NOMO-1 (cell line): ENCODE measurements at regions not wholly inside any gene's neighbourhood (a gene's known extent, or its start where the extent isn't known, plus 50 kb on each side); places are given as distances from the start of the nearest gene placed in this dataset.

Experiments
- DNase-seq, 2 experiments: peaks; one replicate each; lab custom pipeline; 2025; ENCODE audit not compliant: unreplicated experiment in 2 of 2; lab: John Stamatoyannopoulos, UW

DNA sequence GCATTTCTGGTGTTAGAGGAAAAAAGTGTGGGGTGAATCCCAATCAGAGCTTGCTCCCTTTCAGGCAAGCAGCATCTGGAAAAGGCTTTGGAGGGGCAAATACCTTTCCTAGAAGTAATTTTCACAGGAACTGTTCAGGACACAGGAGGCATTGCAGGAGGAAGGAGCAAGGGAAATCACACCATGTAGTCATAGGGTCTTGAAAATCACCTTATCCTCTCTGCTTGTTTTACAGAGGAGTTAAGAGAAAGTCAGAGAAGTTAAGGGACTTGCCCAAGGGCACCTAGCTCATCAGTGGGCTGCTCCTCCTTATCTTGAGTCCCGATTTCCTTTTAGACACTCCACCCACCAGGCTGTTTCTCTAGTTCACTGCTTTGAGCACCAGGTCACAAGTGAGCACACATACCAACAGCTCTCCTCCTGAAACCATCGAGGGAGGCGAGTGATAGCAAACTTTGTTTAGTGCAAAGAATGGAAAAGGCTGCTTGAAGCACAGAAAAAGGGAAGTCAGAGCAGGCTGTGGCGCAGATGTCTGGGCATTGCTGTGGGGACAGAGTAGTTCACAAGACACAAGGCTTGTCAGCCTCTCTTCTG is 89.2 kb upstream of the CXCR4 start:
- peak; percentile 82 to 85 for DNase-seq

DNA sequence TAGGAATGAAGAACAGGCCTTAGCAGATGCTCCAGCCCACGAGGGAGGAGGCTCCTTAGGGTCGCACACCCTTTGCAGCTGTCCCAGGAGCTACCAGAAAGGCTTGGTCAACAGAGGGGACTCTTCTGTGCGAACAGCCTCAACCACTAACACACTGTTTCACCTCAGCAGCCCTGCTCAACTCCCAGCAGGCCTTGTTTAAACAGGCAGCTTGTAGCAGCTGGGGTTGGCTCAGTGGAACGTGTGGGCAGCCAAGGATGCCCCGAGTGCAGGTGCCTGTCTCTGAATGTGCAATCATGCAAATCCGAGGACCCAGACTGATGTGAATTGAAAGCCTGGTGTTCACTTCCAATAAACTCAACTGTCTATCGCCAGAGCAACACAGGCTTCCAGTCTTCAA is 88.7 kb upstream of the CXCR4 start:
- DNase-seq: no peak

DNA sequence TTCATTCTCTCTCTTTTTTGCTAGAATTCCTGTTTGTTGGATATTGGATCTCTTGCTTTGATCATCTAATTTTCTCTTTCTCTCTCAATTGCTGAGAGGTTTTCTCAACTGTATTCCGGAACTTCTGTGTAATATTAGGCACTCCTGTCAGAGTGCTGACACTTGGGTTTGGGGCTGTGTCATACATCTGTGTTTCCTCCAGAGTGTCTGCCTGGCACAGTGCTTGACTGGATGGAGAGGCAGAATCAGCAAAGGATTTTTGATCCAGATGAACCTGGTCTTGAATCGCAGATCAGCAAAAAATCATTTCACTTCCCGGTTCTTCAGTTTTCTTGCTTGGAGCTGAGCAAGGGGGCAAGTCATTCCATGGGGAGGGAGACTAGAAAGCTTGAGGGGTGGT is 87.7 kb upstream of the CXCR4 start:
- no peak for DNase-seq

DNA sequence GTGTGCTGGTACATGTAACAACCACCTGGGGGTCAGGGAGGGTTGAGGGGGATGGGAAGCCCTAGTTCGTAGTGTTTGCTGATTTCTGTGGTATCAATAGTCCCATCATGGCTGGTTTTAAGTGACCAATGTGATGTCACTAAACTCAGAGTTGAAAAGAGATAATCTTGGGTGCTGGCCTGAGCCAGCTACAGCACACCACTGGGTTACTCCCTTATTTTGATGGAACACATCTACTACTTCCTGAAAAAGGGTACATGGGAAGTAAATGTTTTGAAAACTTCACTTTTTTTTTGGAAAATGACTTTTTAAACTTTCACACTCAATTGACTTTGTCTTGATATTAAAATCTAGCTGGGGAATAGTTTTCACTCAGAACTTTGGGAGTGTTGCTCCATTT is 87.0 kb upstream of the CXCR4 start:
- DNase-seq: no peak

DNA sequence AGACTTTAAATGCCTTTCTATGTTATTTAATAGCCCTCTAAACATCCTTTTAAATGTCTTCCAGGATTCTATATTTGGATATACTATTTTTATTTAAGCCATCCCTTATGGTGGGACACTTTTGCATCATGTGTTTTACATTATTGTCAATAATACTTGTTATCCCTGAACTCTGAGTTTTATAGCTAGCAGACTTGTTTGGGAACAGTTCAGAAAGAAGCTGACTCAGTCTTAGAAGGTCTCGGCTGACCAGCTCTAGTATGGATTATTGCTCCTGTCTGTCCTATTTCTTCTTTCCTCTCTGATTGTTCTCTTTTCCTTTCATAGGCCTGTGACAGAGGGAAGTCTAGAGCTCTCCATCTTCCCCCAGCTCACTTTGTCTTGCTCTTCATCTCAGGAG is 77.3 kb upstream of the CXCR4 start:
- DNase-seq: no peak

DNA sequence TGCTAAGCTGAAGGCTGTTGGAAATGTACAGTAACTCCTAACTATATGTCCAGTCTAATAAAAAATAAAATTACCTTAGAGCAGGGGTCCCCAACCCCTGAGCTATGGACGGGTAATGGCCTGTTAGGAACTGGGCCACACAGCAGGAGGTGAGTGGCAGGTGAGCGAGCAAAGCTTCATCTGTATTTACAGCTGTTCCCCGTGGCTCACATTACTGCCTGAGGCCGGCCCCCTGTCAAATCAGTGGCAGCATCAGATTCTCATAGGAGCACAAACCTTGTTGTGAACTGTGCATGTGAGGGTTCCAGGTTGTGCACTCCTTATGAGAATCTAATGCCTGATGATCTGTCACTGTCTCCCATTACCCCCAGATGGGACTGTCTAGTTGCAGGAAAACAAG is 73.1 kb upstream of the CXCR4 start:
- DNase-seq: no peak

DNA sequence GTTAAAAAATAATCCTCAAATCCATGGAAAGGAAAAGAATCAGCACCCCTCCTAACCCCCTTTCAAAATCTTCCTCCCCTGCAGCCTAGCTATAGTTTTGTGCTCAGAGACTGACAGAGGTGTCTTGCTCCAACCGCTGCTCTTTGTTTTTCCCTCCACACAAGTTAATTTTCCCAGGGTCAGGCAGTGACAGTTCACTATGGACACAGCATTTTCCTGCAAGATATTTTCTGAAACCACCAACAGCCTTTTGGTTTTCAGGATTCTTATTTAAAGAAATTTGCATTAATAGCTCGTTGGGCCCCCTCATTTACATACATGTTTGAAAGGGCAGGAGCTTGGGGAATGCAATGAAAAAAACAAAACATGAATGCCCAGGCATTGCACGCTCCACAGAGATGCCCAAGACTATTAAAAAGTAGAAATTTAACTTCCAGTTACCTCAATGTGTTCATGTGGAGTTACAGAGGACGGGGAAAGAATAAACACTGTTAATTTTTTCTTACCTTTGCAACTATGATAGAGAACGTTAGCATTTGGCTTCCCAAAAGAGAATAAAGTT is 71.4 kb upstream of the CXCR4 start:
- no peak for DNase-seq

DNA sequence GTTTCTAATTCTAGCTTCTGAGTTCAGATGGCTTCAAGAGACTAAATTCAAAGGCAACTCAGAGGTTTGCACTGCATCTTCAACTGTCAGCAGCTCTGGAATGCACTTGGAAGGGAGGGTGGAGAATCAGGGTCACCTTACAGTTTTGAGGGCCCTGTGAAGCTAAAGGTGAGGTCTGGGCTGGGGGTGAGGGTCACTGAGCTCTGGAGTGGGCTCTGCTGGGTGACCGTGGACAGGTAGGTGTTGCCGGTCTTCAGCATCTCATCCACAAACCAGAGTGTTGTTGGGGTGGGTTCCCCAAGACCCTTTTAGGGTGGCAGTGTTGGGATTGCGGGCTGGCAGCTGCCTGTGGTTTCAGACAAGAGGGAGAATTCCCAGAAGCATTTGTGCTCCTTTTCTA is 70.1 kb upstream of the CXCR4 start:
- DNase-seq: no peak

DNA sequence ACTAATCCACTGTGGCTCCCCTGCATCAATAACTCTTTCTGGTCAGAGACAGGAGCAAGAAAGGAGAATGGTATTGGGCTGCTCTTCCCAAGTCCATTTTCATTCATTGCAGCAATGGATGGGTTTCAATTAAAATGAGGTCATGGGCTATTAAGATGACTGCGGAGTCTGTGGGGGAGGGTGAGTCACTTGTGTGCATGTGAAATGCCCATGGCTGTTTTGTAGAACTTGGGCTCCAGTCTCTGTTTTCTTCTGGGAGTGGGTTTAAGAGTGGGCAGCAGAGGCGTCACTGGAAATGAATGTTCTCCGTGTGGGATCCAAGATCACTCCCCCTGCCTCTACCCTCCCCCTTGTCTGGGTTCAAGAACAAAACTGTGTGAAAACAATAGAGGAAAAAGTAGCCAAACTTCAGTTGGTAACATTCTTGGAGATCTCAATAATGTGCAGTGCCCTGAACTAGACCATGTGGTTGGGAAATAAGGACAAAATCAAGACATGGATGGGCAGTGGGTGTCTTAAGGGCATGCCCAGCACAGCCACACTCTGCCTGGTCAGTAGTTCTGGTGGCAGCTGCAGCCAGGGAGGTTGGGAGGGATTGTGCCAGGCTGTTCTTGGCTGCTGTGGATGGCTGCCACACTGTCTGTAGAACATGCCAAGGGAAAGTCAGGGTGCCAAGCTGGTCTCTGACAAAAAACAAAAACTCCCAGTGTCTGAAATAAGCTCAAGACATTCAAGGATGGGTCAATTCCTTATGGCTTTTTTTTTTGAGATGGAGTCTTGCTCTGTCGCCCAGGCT is 68.2 kb upstream of the CXCR4 start:
- DNase-seq: no peak

DNA sequence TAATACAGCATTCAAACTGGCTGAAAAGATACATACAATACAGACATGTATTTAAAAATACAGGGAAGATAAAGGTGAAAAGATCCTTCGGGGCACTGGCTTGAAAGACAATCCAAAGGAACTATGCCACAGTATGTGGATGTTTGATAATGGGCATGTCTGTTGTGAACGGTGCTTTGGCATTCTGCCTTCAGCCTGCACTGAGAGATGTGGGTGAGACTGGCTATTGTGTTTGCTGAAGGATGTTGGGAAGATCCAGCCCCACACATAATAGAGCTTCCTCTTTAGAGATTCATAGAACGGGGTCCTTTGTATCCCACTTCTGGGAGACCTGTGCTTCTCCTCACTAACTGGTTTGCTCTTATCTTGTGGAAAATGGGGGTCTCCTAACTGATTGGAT is 65.1 kb upstream of the CXCR4 start:
- DNase-seq: no peak

DNA sequence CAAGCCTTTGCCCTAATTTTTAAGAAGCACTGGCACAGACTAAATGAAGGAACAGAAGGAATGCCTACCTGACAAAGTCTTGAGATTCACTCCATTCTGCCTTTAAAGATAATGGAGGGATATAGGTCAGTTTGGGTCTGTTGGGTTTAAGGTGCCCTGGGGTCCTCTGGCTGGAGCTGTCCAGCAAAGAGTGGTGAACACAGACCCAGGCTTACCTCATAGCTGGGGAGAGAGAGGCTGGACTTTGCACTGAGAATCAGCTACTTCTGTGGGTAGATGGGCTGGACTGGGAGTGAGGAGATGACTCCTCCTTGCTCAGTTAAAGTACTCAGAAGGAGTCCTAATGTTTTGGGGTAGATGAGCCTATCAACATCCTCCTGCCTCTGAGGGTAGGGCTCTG is 64.4 kb upstream of the CXCR4 start:
- DNase-seq: no peak

DNA sequence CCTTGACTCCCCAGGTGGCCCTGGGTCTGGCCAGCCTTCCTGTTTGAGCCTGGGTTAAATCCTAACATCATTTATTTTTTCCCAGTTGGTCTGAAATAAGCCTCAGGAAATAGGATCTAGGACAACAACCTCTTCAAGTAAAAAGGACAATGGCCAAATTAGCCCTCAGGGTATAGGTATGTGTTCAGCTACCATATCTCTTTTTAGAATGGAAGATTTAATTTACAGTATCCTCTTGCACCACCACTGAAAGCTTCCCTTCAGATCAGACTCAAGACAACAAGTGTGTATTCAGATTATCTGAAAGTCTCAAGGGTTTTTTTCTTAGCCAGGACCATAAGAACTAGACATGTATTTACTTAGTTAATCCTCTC is 61.6 kb upstream of the CXCR4 start:
- no peak for DNase-seq

DNA sequence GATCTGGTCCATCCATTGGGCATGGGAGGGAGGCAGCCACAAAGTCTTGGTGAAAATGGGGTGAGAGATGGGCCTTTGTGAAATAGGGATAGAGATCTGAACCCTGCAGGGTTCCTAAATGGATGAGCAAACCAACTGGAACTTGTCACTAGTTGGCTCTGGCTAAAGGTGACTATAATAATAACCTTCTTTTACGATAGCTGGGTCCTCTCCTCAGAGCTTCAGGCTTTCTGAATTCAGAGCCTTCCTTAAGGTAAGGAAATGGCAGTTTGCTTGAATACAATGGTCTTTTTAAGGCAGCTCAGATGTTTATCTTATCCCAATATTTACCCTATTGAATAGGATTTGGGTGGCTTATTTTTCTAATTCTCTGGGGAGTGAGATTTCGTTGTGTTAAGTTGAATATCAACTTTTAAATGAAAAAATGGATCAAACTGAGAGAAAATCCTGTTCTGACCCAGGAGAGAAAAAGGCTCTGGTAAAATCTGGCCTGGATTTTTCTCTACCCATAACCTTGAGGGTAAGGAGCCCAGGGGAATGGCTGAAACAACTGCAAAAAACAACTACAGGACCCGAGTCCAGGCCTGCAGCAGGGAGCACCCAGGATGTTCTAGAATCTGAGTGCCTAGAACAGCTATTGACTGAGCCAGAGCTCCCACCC is 61.1 kb upstream of the CXCR4 start:
- DNase-seq: no peak

DNA sequence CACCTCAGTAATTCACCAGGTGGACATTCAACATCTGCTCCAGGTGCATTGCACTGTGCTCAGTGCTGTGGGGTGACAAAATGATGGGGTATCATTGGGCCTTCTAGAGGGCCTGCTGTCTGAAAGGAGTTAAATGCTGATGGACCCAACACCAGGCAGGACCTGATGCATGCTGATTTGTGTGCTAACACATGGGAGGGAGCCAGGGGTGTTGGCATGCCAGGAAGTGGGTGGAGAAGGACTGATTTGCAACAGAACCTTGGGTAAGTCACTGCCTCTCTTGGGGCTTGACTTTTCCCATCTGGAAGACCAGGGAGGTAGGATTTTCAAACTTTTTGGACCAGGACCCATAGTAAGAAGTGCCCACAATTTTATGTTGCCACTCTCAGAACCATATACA is 57.9 kb upstream of the CXCR4 start:
- DNase-seq: no peak

DNA sequence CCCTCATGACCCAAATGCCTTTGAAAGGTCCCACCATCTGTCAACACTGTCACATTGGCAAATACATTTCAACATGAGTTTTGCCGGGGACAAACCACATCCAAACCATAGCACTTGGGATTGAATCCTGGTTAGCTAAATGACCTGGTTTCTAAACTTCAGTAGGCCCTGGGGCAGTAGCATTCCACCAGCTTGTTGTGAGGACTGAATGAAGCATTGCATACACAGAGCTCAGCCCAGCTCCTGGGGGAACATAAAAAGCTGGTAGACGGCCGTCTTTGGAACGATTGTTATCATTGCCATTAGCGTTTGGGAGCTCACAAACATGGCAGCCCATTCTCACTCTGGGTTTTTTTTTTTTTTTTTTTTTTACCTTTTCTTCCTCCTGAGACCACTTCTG is 57.5 kb upstream of the CXCR4 start:
- no peak for DNase-seq

DNA sequence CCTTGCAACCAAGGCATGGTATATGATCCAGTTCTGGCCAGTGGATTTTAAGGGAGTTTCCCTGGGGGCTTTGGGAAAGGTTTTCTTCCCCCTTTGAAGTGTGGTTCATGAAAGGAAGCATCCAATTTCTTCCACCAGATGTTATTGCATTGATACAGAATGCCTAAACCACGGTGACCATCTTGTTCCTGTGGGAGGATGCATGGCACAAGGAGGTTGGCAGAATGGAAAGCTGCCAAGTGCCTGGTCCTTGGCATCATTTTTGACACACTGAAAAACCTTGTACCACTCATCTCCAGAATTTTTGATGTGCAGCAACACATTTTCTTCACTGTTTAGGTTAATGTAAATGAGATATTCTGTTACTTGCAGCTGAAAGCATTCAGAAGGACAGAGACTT is 55.2 kb upstream of the CXCR4 start:
- DNase-seq: no peak

DNA sequence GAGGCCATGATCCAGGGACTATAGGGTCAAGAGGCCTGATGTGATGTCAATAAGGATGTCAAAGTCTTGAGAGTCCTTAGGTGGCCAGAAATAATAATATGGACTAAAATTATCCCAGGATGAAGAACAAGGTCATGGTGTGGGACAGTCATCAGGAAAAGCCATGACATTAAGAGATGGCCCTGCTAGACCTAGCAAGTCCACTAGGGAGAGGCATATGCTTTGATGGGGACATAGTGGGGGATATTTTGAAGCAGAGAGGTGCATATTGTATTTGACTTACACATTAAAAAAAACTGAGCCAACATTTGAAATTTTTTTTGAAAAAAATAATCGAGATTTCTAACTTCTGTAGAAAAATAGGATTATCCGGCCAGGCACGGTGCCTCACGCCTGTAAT is 53.3 kb upstream of the CXCR4 start:
- no peak for DNase-seq

DNA sequence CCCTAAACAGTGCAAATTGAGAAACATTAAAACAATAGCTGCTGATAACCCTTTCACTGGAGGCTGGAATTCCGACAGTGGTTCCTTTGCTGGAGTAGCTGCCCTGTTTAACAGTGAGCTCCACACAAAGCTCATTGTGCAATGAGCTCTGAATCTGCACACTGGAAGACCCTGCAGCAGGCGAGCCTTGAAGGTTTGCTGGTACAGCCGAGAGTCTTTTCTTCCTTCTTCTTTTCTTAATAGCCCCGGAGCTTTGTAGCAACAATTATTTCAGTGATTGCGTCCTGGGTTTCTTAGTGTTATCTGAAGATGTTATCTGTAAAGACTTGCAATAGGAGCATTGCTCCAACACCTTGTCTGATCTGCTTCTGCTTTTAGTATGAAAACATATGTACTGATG is 50.8 kb upstream of the CXCR4 start:
- DNase-seq: peak; percentile 72 to 91

DNA sequence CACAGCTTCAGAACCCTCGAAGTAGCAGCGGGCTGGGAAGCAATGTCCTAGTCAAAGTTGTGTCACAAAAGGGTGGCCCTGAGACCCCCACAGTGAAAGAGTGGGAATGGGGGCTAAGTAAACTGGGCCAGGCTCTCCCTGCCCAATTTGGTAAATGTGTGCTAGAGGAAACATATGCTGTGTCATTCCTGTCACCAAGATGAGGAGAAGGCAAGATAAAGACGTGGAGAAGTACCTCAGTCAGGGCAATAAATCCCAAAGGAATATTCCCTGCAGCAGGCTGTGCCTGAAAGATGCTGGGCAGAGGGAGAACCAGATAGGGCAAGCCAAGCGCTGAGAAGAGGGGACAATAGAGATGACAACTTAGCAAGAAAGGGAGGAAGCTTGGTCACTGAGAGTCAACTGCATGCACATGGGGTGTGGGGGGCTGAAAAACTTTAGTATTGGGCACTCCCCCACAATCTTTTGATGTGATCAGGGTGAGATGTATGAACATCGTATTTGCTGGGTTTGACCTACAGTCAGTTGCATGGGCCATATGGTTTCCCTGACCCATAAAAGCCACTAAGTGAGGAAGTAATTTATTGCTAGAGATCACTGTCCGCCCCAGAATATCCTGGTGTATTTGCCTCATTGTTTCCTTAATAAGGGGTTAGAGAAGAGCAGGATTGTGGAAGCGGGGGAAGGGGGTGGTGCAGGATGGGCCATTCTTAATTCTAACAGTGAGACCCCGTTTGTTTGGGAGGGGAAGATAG is 49.9 kb upstream of the CXCR4 start:
- DNase-seq: peak in 1 of 2 experiments; percentile 46
